ENCODE measurements at regions not wholly inside any gene's neighbourhood (a gene's known extent, or its start where the extent isn't known, plus 50 kb on each side); places are given as distances from the start of the nearest gene placed in this dataset.

DNA sequence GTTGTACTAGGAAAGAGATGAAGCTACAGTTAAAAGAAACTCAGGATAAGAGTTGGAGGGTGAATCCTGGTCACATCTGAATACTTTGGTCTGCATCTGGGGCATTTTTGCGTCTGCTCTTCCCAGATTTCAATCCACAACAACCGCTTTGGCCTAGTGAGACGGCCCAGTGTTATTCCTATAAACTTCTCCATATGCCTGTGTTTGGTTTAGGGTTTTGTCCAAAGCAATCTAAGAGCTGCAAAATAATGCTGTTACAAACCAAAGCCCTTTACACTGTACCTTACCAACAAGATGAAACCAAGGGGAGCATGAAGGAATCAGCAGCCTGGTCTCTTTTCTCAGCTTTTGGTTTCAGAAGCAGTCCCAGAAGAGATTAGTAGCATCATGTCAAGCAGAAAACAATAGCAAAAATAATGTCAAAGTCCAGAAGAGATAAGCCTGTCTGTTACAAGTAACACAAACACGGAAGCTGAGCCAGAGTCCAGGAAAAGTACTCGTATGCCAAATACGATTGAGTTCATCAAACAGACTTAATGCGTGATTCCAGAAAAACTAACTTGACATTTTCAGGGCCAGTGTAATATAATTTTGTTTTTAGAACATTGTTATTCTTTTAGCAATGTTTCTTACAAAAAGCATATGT, 379.9 kb upstream of the ACO1 start:
- TF ChIP-seq, protein P1, sequence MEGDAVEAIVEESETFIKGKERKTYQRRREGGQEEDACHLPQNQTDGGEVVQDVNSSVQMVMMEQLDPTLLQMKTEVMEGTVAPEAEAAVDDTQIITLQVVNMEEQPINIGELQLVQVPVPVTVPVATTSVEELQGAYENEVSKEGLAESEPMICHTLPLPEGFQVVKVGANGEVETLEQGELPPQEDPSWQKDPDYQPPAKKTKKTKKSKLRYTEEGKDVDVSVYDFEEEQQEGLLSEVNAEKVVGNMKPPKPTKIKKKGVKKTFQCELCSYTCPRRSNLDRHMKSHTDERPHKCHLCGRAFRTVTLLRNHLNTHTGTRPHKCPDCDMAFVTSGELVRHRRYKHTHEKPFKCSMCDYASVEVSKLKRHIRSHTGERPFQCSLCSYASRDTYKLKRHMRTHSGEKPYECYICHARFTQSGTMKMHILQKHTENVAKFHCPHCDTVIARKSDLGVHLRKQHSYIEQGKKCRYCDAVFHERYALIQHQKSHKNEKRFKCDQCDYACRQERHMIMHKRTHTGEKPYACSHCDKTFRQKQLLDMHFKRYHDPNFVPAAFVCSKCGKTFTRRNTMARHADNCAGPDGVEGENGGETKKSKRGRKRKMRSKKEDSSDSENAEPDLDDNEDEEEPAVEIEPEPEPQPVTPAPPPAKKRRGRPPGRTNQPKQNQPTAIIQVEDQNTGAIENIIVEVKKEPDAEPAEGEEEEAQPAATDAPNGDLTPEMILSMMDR (IDR thresholded peaks at IDR 0.05), result no peak
- no peak for TF ChIP-seq POLR2A (IDR thresholded peaks at IDR 0.05)

Measured in lower leg skin (tissue), 3 donors.